ENCODE measurements at regions not wholly inside any gene's neighbourhood (a gene's known extent, or its start where the extent isn't known, plus 50 kb on each side); places are given as distances from the start of the nearest gene placed in this dataset.

DNA sequence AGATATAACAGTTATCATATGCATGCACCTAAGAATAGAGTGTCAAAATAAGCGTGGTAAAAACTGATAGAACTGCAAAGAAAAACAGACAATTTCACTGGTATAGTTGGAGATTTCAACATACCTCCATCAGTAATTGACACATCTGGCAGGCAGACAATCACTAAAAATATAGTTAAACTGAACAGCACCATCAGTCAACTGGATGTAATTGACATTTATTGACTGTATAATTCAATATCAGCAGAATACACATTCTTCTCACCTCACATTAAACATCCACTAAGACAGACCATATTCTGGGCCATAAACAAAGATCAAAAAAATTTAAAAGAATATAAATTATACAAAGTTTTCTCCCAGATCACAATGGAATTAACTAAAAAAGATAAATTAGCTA is 378.5 kb upstream of the RGPD4 start:
- H3K4me2 ChIP-seq (ENCODE audit: low read length), result no peak overlapping the region
- no peak overlapping the region for H3K9ac ChIP-seq (ENCODE audit: low read length)
- H3K27ac ChIP-seq (ENCODE audit: low read length), result no peak overlapping the region
- 0 out of 2 replicates have a peak, but pooled peaks cover 3% of the 10 kb centered on the region for H3K4me1 ChIP-seq (ENCODE audit: low read length)
- H4K20me1 ChIP-seq (ENCODE audit: insufficient read depth, low read length), result no peaks in the 10 kb centered on the region
- TF ChIP-seq, protein P1, sequence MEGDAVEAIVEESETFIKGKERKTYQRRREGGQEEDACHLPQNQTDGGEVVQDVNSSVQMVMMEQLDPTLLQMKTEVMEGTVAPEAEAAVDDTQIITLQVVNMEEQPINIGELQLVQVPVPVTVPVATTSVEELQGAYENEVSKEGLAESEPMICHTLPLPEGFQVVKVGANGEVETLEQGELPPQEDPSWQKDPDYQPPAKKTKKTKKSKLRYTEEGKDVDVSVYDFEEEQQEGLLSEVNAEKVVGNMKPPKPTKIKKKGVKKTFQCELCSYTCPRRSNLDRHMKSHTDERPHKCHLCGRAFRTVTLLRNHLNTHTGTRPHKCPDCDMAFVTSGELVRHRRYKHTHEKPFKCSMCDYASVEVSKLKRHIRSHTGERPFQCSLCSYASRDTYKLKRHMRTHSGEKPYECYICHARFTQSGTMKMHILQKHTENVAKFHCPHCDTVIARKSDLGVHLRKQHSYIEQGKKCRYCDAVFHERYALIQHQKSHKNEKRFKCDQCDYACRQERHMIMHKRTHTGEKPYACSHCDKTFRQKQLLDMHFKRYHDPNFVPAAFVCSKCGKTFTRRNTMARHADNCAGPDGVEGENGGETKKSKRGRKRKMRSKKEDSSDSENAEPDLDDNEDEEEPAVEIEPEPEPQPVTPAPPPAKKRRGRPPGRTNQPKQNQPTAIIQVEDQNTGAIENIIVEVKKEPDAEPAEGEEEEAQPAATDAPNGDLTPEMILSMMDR (IDR thresholded peaks at IDR 0.05; ENCODE audit: low read depth, low read length), result no peak
- no peak for TF ChIP-seq EZH2phosphoT487 (IDR thresholded peaks at IDR 0.05; ENCODE audit: low read depth)
- H3K9me3 ChIP-seq (ENCODE audit: insufficient read depth, low read length), result no peaks in the 10 kb centered on the region
- no peak overlapping the region for H3K4me3 ChIP-seq (ENCODE audit: low read length)
- H3K36me3 ChIP-seq (replicated peaks; ENCODE audit: low read depth, low read length), result no peaks in the 10 kb centered on the region
- H3K79me2 ChIP-seq (ENCODE audit: low read length), result no peaks in the 10 kb centered on the region
- no peaks in the 10 kb centered on the region for H3K27me3 ChIP-seq (ENCODE audit: low read depth, low read length)
- H2AFZ ChIP-seq (ENCODE audit: low read depth, low read length), result no peak overlapping the region

DNA sequence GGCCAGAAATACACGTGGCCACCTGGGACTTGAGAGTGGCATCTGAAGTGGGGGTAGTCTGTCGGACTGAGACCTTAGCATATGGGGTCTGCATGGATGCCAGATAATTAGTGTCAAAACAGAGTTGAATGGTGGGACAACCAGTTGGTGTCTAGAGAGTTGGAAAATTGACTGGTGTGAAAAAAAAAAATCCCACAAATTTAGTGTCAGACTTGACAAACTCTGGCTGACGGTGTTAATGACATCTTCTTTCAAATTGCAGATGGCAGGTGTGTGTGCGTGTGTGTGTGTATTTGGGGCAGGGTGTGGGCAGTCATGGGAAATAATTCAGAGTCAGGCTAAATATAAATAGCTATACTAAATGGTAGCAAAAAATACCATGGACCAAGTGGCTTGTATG is 365.4 kb upstream of the RGPD4 start:
- no peaks in the 10 kb centered on the region for H3K4me1 ChIP-seq (ENCODE audit: low read length)
- H3K4me3 ChIP-seq (ENCODE audit: low read length), result no peak overlapping the region
- no peaks in the 10 kb centered on the region for H3K27me3 ChIP-seq (ENCODE audit: low read depth, low read length)
- no peaks in the 10 kb centered on the region for H4K20me1 ChIP-seq (ENCODE audit: insufficient read depth, low read length)
- H3K36me3 ChIP-seq (replicated peaks; ENCODE audit: low read depth, low read length), result no peaks in the 10 kb centered on the region
- TF ChIP-seq, protein P1 (IDR thresholded peaks at IDR 0.05; ENCODE audit: low read depth, low read length), result no peak
- no peak for TF ChIP-seq EZH2phosphoT487 (IDR thresholded peaks at IDR 0.05; ENCODE audit: low read depth)
- no peak overlapping the region for H3K4me2 ChIP-seq (ENCODE audit: low read length)
- no peaks in the 10 kb centered on the region for H3K79me2 ChIP-seq (ENCODE audit: low read length)
- no peak overlapping the region for H3K9ac ChIP-seq (ENCODE audit: low read length)
- H2AFZ ChIP-seq (ENCODE audit: low read depth, low read length), result no peak overlapping the region
- no peaks in the 10 kb centered on the region for H3K9me3 ChIP-seq (ENCODE audit: insufficient read depth, low read length)
- no peak overlapping the region for H3K27ac ChIP-seq (ENCODE audit: low read length)

DNA sequence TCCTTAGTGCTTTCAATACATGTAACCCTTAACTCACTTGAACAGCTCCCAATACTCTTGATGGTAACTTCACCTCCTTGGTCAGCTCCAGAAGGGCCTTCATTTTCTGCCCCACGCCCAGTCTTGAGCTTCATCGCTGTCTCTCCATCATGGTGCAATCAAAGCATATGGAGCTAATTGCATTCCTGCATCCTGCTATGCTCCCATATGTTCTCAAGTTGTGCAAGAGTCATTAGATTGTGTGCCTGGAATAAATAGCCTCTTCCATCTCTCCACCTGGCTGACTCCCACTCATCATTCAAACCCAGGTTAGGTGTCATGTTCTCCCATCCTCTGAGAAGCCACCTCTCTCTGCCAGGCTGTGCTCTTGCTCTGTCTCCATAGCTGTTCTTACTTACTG is 364.5 kb upstream of the RGPD4 start:
- Histone ChIP-seq H3K9me3 (ENCODE audit: insufficient read depth, low read length) (no peaks in the 10 kb centered on the region), H3K27me3 (ENCODE audit: low read depth, low read length) (no peaks in the 10 kb centered on the region)

DNA sequence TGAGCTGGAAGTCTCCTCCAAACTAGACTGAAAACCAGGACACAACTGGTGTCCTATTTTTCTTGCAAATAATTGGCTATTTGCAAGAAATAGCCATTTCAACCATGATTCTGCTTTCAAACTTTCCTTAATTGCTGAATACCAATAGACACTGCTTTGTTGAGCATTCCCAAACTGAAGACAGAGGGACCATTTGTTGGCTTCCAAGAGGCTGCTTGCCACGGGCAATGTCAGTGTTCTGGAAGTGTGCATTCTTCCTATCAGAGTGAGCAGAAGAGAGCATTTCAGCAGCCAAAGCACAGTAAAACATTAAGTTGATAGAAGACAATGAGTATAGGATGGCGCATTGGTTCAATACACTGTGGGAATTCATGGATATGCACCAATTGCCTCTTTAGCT is 360.5 kb upstream of the RGPD4 start:
- H3K4me1 ChIP-seq (ENCODE audit: low read length), result no peaks in the 10 kb centered on the region
- H3K27me3 ChIP-seq (ENCODE audit: low read depth, low read length), result no peaks in the 10 kb centered on the region
- H3K4me3 ChIP-seq (ENCODE audit: low read length), result no peak overlapping the region
- no peak overlapping the region for H3K4me2 ChIP-seq (ENCODE audit: low read length)
- no peak overlapping the region for H2AFZ ChIP-seq (ENCODE audit: low read depth, low read length)
- no peak overlapping the region for H3K27ac ChIP-seq (ENCODE audit: low read length)
- H4K20me1 ChIP-seq (ENCODE audit: insufficient read depth, low read length), result no peaks in the 10 kb centered on the region
- H3K9ac ChIP-seq (ENCODE audit: low read length), result no peak overlapping the region
- H3K79me2 ChIP-seq (ENCODE audit: low read length), result no peaks in the 10 kb centered on the region
- TF ChIP-seq EZH2phosphoT487 (IDR thresholded peaks at IDR 0.05; ENCODE audit: low read depth), result no peak
- TF ChIP-seq, protein P1 (IDR thresholded peaks at IDR 0.05; ENCODE audit: low read depth, low read length), result no peak
- no peaks in the 10 kb centered on the region for H3K9me3 ChIP-seq (ENCODE audit: insufficient read depth, low read length)
- H3K36me3 ChIP-seq (replicated peaks; ENCODE audit: low read depth, low read length), result no peaks in the 10 kb centered on the region

More for the DNA sequence above, 364.5 kb upstream of the RGPD4 start:
- Histone ChIP-seq H3K4me1 (ENCODE audit: low read length) (no peaks in the 10 kb centered on the region), H3K79me2 (ENCODE audit: low read length) (no peaks in the 10 kb centered on the region), H2AFZ (ENCODE audit: low read depth, low read length) (no peak overlapping the region), H3K4me2 (ENCODE audit: low read length) (no peak overlapping the region), H3K36me3 (replicated peaks; ENCODE audit: low read depth, low read length) (no peaks in the 10 kb centered on the region), H3K9ac (ENCODE audit: low read length) (no peak overlapping the region), H3K4me3 (ENCODE audit: low read length) (no peak overlapping the region), H4K20me1 (ENCODE audit: insufficient read depth, low read length) (no peaks in the 10 kb centered on the region), H3K27ac (ENCODE audit: low read length) (no peak overlapping the region)
- TF ChIP-seq, protein P1 (IDR thresholded peaks at IDR 0.05; ENCODE audit: low read depth, low read length), result no peak
- TF ChIP-seq EZH2phosphoT487 (IDR thresholded peaks at IDR 0.05; ENCODE audit: low read depth), result no peak
